Upper lobe of left lung (tissue), 6 donors: ENCODE measurements at regions not wholly inside any gene's neighbourhood (a gene's known extent, or its start where the extent isn't known, plus 50 kb on each side); places are given as distances from the start of the nearest gene placed in this dataset.
A peak's percentile ranks its signal among the peaks of the same experiment; 100 is the strongest.

Experiments used
- ATAC-seq, 2 donors: fragments of 200-7000 bp; cut with Tn5 transposase; one replicate each; pipeline ENCODE4 v1.9.1; 2022; ENCODE audit warnings: mild to moderate bottlenecking in 2 of 2, moderate library complexity in 2 of 2; ENCODE audit not compliant: low FRiP score in 2 of 2
- DNase-seq, 2 donors: peaks; one replicate each; pipeline ENCODE4 v3.0.0-alpha.2; 2019 to 2020
- H3K27ac ChIP-seq, 4 donors: fragments of 200-600 bp; sonication (generic); one replicate each; pipeline ENCODE4 v1.5.1; 2016 to 2019
- H3K27me3 ChIP-seq, 4 donors: fragments of 200-600 bp; sonication (generic); one replicate each; pipeline ENCODE4 v1.5.1; 2017 to 2019
- H3K36me3 ChIP-seq, 4 donors: fragments of 200-600 bp; sonication (generic); one replicate each; pipeline ENCODE4 v1.5.1; 2016 to 2019
- H3K4me1 ChIP-seq, 4 donors: fragments of 200-600 bp; sonication (generic); one replicate each; pipeline ENCODE4 v1.5.1; 2018 to 2019
- H3K4me3 ChIP-seq, 4 donors: fragments of 200-600 bp; sonication (generic); one replicate each; pipeline ENCODE4 v1.5.1; 2017 to 2019; ENCODE audit warnings: mild to moderate bottlenecking in 2 of 4, moderate library complexity in 1 of 4
- H3K9me3 ChIP-seq, 4 donors: fragments of 200-600 bp; sonication (generic); one replicate each; pipeline ENCODE4 v1.5.1; 2018 to 2019
- EP300 ChIP-seq, 4 donors: sonication (generic); formaldehyde crosslinking; IDR thresholded peaks; one replicate each; pipeline ENCODE4 v1.5.1; 2017; ENCODE audit warnings: antibody characterized with exemption in 4 of 4, control low read depth in 2 of 4
- POLR2A ChIP-seq, 4 donors: fragments of 450-650 bp; IDR thresholded peaks; one replicate each; pipeline ENCODE4 v1.5.1; 2016 to 2017; ENCODE audit warnings: antibody characterized with exemption in 4 of 4, mild to moderate bottlenecking in 2 of 4
- POLR2AphosphoS5 ChIP-seq, 2 donors: sonication (generic); formaldehyde crosslinking; IDR thresholded peaks; one replicate each; pipeline ENCODE4 v1.5.1; 2017; ENCODE audit warnings: antibody characterized with exemption in 2 of 2
- WGBS, 2 donors: methylation state at CpG; one replicate each; pipeline ENCODE4 v1.1.5; 2017 to 2018; 5-methylcytosine and 5-hydroxymethylcytosine counted together
- TF ChIP-seq, protein P1 (sequence below), 6 experiments: fragments of 450-650 bp in 4 of 6; fragments of 200-600 bp in 2 of 6; sonication (generic) in 2 of 6; IDR thresholded peaks; one replicate each; pipeline ENCODE4 v1.5.1; 2016 to 2019; ENCODE audit warnings: antibody characterized with exemption in 6 of 6
- donor health status: DM: no; HTN: no; CAD: no; lungs with moderate emphysema.
- donor health status: DM: no; HTN: yes; CAD: no; lungs with severe emphysema.

DNA sequence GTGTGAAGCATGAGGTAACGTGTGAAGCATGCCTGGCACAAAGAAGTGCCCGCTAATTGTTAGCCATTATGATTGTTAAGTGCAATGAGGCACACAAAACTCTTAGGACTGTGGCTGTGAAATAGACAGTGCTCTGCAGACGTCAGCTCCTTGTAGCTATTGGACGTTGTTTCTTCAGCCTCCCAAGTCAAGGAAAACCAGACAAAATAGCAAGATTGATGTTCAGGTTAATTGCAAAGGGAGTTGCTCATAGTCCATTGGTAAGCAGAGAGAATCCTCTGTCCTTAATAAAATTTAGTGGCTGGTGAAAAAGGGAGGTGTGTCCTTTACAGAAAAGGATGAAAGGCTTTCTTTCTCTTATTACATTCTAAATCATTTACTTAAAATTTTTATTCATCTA, 54.6 kb upstream of the MBP start:
- DNase-seq: no peak
- WGBS, 2 donors: 81 to 89% methylated on average over 4 of the region's 4 CpGs
- H3K27me3 ChIP-seq: no peaks in the 10 kb centered on the region
- no peak overlapping the region for H3K4me3 ChIP-seq
- no peaks in the 10 kb centered on the region for H3K4me1 ChIP-seq
- H3K9me3 ChIP-seq: no peaks in the 10 kb centered on the region
- ATAC-seq: no peak
- TF ChIP-seq POLR2AphosphoS5 (IDR thresholded peaks at IDR 0.05) (no peak), POLR2A (IDR thresholded peaks at IDR 0.05) (no peak), EP300 (IDR thresholded peaks at IDR 0.05) (no peak)
- TF ChIP-seq, protein P1, sequence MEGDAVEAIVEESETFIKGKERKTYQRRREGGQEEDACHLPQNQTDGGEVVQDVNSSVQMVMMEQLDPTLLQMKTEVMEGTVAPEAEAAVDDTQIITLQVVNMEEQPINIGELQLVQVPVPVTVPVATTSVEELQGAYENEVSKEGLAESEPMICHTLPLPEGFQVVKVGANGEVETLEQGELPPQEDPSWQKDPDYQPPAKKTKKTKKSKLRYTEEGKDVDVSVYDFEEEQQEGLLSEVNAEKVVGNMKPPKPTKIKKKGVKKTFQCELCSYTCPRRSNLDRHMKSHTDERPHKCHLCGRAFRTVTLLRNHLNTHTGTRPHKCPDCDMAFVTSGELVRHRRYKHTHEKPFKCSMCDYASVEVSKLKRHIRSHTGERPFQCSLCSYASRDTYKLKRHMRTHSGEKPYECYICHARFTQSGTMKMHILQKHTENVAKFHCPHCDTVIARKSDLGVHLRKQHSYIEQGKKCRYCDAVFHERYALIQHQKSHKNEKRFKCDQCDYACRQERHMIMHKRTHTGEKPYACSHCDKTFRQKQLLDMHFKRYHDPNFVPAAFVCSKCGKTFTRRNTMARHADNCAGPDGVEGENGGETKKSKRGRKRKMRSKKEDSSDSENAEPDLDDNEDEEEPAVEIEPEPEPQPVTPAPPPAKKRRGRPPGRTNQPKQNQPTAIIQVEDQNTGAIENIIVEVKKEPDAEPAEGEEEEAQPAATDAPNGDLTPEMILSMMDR (IDR thresholded peaks at IDR 0.05): no peak
- no peaks in the 10 kb centered on the region for H3K36me3 ChIP-seq
- H3K27ac ChIP-seq: no peak overlapping the region

DNA sequence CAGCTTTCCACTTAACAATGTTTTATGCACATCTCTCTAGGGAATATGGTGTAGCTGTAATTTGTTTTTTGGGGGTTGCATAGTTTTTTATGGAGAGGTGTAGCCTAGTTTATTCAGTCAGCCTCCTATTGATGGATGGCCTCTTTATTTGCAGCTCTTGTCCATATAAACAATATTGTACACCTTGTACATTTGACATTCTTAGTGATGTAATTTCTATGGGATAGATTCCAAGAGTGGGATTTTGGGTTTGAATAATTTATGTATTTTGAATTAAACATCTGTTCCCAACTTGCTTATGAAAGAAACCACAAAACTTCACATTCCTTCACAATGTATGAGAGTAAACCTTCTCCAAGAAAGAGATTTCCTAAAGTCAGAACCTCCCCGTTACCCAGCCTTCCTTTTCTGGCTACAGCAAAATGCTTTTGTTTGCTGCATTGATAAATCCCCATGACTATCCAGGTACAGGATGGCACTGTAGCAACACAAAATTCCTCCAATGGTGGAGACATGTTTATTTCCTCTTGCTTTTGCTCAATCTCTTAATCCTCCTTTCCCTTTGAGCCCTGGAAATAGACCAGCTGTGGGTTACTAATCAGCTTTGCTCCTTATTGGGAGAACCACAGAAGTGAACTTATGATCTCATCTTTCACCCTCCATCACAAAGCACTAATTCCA, 58.4 kb upstream of the GALR1 start:
- TF ChIP-seq POLR2AphosphoS5 (IDR thresholded peaks at IDR 0.05) (no peak), EP300 (IDR thresholded peaks at IDR 0.05) (no peak), POLR2A (IDR thresholded peaks at IDR 0.05) (no peak)
- TF ChIP-seq, protein P1 (IDR thresholded peaks at IDR 0.05): no peak
- no peak overlapping the region for H3K27ac ChIP-seq
- H3K4me1 ChIP-seq: no peaks in the 10 kb centered on the region
- no peaks in the 10 kb centered on the region for H3K36me3 ChIP-seq
- H3K9me3 ChIP-seq: no peaks in the 10 kb centered on the region
- no peaks in the 10 kb centered on the region for H3K27me3 ChIP-seq
- ATAC-seq: peak in 1 of 2 donors; percentile 66
- H3K4me3 ChIP-seq: no peak overlapping the region
- DNase-seq: no peak
- WGBS, 2 donors: 80 to 83% methylated on average over 1 of the region's 1 CpG

DNA sequence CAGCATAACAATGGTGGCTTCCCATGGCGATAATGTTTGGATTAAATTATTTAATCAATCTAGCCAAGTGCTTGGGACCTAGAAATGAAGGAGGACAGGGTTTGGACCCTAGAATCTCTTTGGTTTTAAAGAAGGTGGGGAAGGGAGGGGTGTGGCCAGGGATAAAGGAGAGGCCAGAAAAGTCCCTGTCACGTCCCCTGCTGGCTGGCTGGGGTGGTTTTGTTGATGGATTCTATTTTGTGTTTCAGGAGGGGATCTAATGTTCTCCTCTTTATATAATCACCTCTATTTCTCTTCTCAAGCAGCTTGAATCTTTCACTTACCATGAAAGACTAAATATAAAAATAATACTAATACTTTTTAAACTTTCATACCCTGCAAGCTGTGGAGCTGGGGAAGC, 52.6 kb upstream of the GALR1 start:
- no peak for DNase-seq
- H3K36me3 ChIP-seq: no peaks in the 10 kb centered on the region
- H3K4me3 ChIP-seq: no peak overlapping the region
- H3K27ac ChIP-seq: no peak overlapping the region
- no peaks in the 10 kb centered on the region for H3K9me3 ChIP-seq
- H3K4me1 ChIP-seq: no peaks in the 10 kb centered on the region
- TF ChIP-seq POLR2AphosphoS5 (IDR thresholded peaks at IDR 0.05): no peak
- TF ChIP-seq EP300 (IDR thresholded peaks at IDR 0.05): no peak
- no peak for TF ChIP-seq POLR2A (IDR thresholded peaks at IDR 0.05)
- TF ChIP-seq, protein P1 (IDR thresholded peaks at IDR 0.05): no peak
- no peaks in the 10 kb centered on the region for H3K27me3 ChIP-seq
- WGBS, 2 donors: 73 to 78% methylated on average over 2 of the region's 2 CpGs
- ATAC-seq: no peak

DNA sequence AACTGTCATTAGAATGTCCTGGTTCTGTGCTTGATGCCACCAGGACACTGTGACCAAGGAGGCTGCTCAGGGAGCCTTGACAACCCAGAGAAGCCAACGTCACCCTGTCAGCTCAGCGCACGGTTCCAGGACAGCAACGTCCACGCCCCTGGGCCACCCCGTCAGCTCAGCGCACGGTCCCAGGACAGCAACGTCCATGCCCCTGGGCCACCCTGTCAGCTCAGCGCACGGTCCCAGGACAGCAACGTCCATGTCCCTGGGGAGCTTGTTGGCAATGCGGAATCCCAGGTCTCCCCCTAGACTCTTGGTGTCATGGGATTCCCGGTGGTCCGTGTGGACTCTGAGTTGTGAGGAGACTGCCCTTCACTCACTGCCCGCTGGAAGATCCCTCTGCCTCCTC, 51.0 kb upstream of the GALR1 start:
- TF ChIP-seq EP300 (IDR thresholded peaks at IDR 0.05) (no peak), POLR2A (IDR thresholded peaks at IDR 0.05) (no peak), POLR2AphosphoS5 (IDR thresholded peaks at IDR 0.05) (no peak)
- TF ChIP-seq, protein P1 (IDR thresholded peaks at IDR 0.05): no peak
- Histone ChIP-seq H3K27me3 (no peaks in the 10 kb centered on the region), H3K4me1 (no peaks in the 10 kb centered on the region), H3K36me3 (no peaks in the 10 kb centered on the region), H3K27ac (no peak overlapping the region), H3K9me3 (no peaks in the 10 kb centered on the region), H3K4me3 (no peak overlapping the region)
- ATAC-seq (peak in 1 of 2 donors; percentile 81), DNase-seq (peak in 1 of 2 donors; percentile 67)
- 89 to 93% methylated on average over 12 to 16 of the region's 16 CpGs for WGBS, 2 donors

DNA sequence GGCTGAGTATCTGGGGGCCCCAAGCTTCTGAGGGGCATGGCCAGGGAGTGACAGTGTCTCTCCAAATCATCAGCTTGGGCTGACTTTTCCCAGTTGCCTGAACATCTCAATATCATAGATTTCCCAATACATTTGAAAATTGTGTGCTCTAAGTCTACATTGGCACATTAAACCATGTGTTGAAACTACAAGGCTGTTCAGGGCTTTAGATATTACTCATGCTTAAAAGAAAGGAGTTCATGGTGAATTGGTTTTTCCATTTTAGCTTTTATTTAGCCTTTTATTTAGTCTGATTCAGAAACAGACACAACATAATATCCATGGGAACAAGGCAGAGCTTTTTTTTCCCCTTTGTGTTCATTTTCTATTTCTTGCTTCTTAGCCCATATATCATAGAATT, 49.9 kb upstream of the GALR1 start:
- DNase-seq (no peak), ATAC-seq (peak in 1 of 2 donors; percentile 49)
- no peaks in the 10 kb centered on the region for H3K9me3 ChIP-seq
- H3K36me3 ChIP-seq: no peaks in the 10 kb centered on the region
- no peak overlapping the region for H3K4me3 ChIP-seq
- no peak overlapping the region for H3K27ac ChIP-seq
- H3K27me3 ChIP-seq: no peaks in the 10 kb centered on the region
- TF ChIP-seq POLR2AphosphoS5 (IDR thresholded peaks at IDR 0.05) (no peak), EP300 (IDR thresholded peaks at IDR 0.05) (no peak), POLR2A (IDR thresholded peaks at IDR 0.05) (no peak)
- TF ChIP-seq, protein P1 (IDR thresholded peaks at IDR 0.05): no peak
- no peaks in the 10 kb centered on the region for H3K4me1 ChIP-seq
